Right cardiac atrium (tissue), 5 donors: ENCODE measurements at regions not wholly inside any gene's neighbourhood (a gene's known extent, or its start where the extent isn't known, plus 50 kb on each side); places are given as distances from the start of the nearest gene placed in this dataset.

Experiments
- ATAC-seq, 2 donors: fragments of 200-7000 bp; cut with Tn5 transposase; one replicate each; pipeline versions ENCODE4 v1.8.0 to v1.9.1; 2020; ENCODE audit warnings: moderate library complexity in 2 of 2, mild to moderate bottlenecking in 1 of 2
- DNase-seq, 3 donors: peaks; one replicate each; pipeline ENCODE4 v3.0.0-alpha.2; 2020
- H3K27ac ChIP-seq: one replicate; pipeline ENCODE4 v1.5.1; 2013; ENCODE audit warnings: mild to moderate bottlenecking, low read length, control low read depth, moderate library complexity
- H3K27me3 ChIP-seq: one replicate; pipeline ENCODE4 v1.6.1; 2013; ENCODE audit not compliant: control insufficient read depth, insufficient read depth
- H3K4me1 ChIP-seq: one replicate; pipeline ENCODE4 v1.6.1; 2013; ENCODE audit warnings: low read length; ENCODE audit not compliant: control insufficient read depth, insufficient read depth
- H3K4me3 ChIP-seq: one replicate; pipeline ENCODE4 v1.5.1; 2013; ENCODE audit warnings: low read length, control low read depth
- H3K9me3 ChIP-seq: one replicate; pipeline ENCODE4 v1.6.1; 2013; ENCODE audit warnings: low read length; ENCODE audit not compliant: control insufficient read depth
- WGBS: extraction: QIAGEN DNeasy Blood & Tissue Kit; methylation state at CpG from one replicate; pipeline ENCODE4 v1.1.7; 2013; 5-methylcytosine and 5-hydroxymethylcytosine counted together
- intact Hi-C, 4 donors: fragments of 100-400 bp; cut with DNase I; formaldehyde crosslinking; loops; one replicate each; pipeline versions ENCODE4 v1.11.0 to v1.14.0; 2022 to 2023
- donor health status: healthy with polysubstance abuse.
- donor health status: DM: no; HTN: yes; CAD: no.
- donor health status: DM: no; HTN: no; CAD: no.
- donor health status: DM: no; HTN: yes; CAD: no; lungs with severe emphysema.
- donor health status: DM: yes; HTN: yes; CAD: no.

GRCh38 chr4:104385713-104386112 is 109.0 kb downstream of the CXXC4 start:
- no peak for ATAC-seq
- intact Hi-C loops = no loop called here
- no peak for DNase-seq
- no peaks in the 10 kb centered on the region for H3K9me3 ChIP-seq
- no peak overlapping the region for H3K4me3 ChIP-seq
- 71% methylated on average over 1 of the region's 1 CpG for WGBS
- H3K27ac ChIP-seq = no peak overlapping the region
- no peaks in the 10 kb centered on the region for H3K4me1 ChIP-seq
- H3K27me3 ChIP-seq = no peaks in the 10 kb centered on the region

- no peaks in the 10 kb centered on the region for H3K9me3 ChIP-seq
- DNase-seq (no peak), ATAC-seq (no peak)
- no peaks in the 10 kb centered on the region for H3K4me1 ChIP-seq
- H3K4me3 ChIP-seq = no peak overlapping the region
- WGBS = 96% methylated on average over 5 of the region's 5 CpGs
- no peaks in the 10 kb centered on the region for H3K27me3 ChIP-seq
- intact Hi-C loops = no loop called here
- H3K27ac ChIP-seq = no peak overlapping the region
Observed at GRCh38 chr4:104382961-104383360, 111.7 kb downstream of the CXXC4 start.

GRCh38 chr4:104381729-104382128 is 113.0 kb downstream of the CXXC4 start:
- Histone ChIP-seq H3K27ac (no peak overlapping the region), H3K4me1 (no peaks in the 10 kb centered on the region), H3K27me3 (no peaks in the 10 kb centered on the region), H3K4me3 (no peak overlapping the region), H3K9me3 (no peaks in the 10 kb centered on the region)
- DNase-seq (no peak), ATAC-seq (no peak)
- intact Hi-C loops = no loop called here
- 90% methylated on average over 1 of the region's 1 CpG for WGBS

- no peak for DNase-seq
- Histone ChIP-seq H3K27ac (no peak overlapping the region), H3K27me3 (no peaks in the 10 kb centered on the region), H3K4me3 (no peak overlapping the region), H3K4me1 (no peaks in the 10 kb centered on the region), H3K9me3 (no peaks in the 10 kb centered on the region)
- no peak for ATAC-seq
- intact Hi-C loops = no loop called here
- 89% methylated on average over 2 of the region's 2 CpGs for WGBS
Observed at GRCh38 chr4:104365618-104366017, 129.1 kb downstream of the CXXC4 start.

GRCh38 chr4:104353481-104353880 is 141.2 kb downstream of the CXXC4 start:
- Histone ChIP-seq H3K9me3 (no peaks in the 10 kb centered on the region), H3K4me3 (no peak overlapping the region), H3K4me1 (no peaks in the 10 kb centered on the region), H3K27me3 (no peaks in the 10 kb centered on the region), H3K27ac (no peak overlapping the region)
- no peak for DNase-seq
- ATAC-seq = no peak
- intact Hi-C loops = no loop called here
- 93% methylated on average over 3 of the region's 3 CpGs for WGBS

GRCh38 chr4:104352211-104352610 is 142.5 kb downstream of the CXXC4 start:
- Histone ChIP-seq H3K27me3 (no peaks in the 10 kb centered on the region), H3K9me3 (no peaks in the 10 kb centered on the region), H3K4me3 (no peak overlapping the region), H3K27ac (no peak overlapping the region), H3K4me1 (no peaks in the 10 kb centered on the region)
- intact Hi-C loops = no loop called here
- WGBS = 75% methylated on average over 2 of the region's 2 CpGs
- ATAC-seq (no peak), DNase-seq (no peak)

GRCh38 chr4:104351706-104352105 is 143.0 kb downstream of the CXXC4 start:
- DNase-seq = no peak
- 62% methylated on average over 3 of the region's 3 CpGs for WGBS
- H3K9me3 ChIP-seq = no peaks in the 10 kb centered on the region
- H3K4me1 ChIP-seq = no peaks in the 10 kb centered on the region
- no peak overlapping the region for H3K27ac ChIP-seq
- no peaks in the 10 kb centered on the region for H3K27me3 ChIP-seq
- no peak for ATAC-seq
- intact Hi-C loops = no loop called here
- H3K4me3 ChIP-seq = no peak overlapping the region

GRCh38 chr4:104345598-104346242 is 149.0 kb downstream of the CXXC4 start:
- WGBS = 95% methylated on average over 4 of the region's 4 CpGs

GRCh38 chr4:104344342-104344980 is 150.2 kb downstream of the CXXC4 start:
- DNase-seq = peak in 1 of 3 donors; percentile 25
- intact Hi-C loops = no loop called here
- Histone ChIP-seq H3K27me3 (no peaks in the 10 kb centered on the region), H3K4me1 (no peaks in the 10 kb centered on the region), H3K4me3 (no peak overlapping the region), H3K27ac (no peak overlapping the region), H3K9me3 (no peaks in the 10 kb centered on the region)
- ATAC-seq = no peak
- 90% methylated on average over 11 of the region's 11 CpGs for WGBS

More at GRCh38 chr4:104345598-104346242, 149.0 kb downstream of the CXXC4 start:
- Histone ChIP-seq H3K9me3 (no peaks in the 10 kb centered on the region), H3K4me1 (no peaks in the 10 kb centered on the region), H3K27me3 (no peaks in the 10 kb centered on the region), H3K27ac (no peak overlapping the region), H3K4me3 (no peak overlapping the region)
- intact Hi-C loops = no loop called here
- ATAC-seq (no peak), DNase-seq (no peak)

- H3K9me3 ChIP-seq = no peaks in the 10 kb centered on the region
- H3K27ac ChIP-seq = no peak overlapping the region
- H3K4me1 ChIP-seq = no peaks in the 10 kb centered on the region
- H3K4me3 ChIP-seq = no peak overlapping the region
- no peaks in the 10 kb centered on the region for H3K27me3 ChIP-seq
- ATAC-seq = no peak
- intact Hi-C loops = no loop called here
- DNase-seq = no peak
Observed at GRCh38 chr4:104334410-104334809, 160.3 kb downstream of the CXXC4 start.

- Histone ChIP-seq H3K4me3 (no peak overlapping the region), H3K27me3 (no peaks in the 10 kb centered on the region), H3K27ac (no peak overlapping the region), H3K9me3 (no peaks in the 10 kb centered on the region), H3K4me1 (no peaks in the 10 kb centered on the region)
- intact Hi-C loops = no loop called here
- WGBS = 57% methylated on average over 6 of the region's 6 CpGs
- DNase-seq = no peak
- ATAC-seq = no peak
Observed at GRCh38 chr4:104330125-104330905, 164.4 kb downstream of the CXXC4 start.
